ENCODE measurements at regions not wholly inside any gene's neighbourhood (a gene's known extent, or its start where the extent isn't known, plus 50 kb on each side); places are given as distances from the start of the nearest gene placed in this dataset.
"Not testable (repeated sequence)": the region's sequence is repeated elsewhere in the genome, so short reads cannot be mapped to it uniquely, and the experiment has no call there.

GRCh38 chr1:212155219-212155618 lies 119.7 kb downstream of the DTL start:
- no peak for DNase-seq (ENCODE audit: low read depth)

- DNase-seq (ENCODE audit: low read depth): no peak
Observed at GRCh38 chr1:212157252-212157651, 121.7 kb downstream of the DTL start.

- DNase-seq (ENCODE audit: low read depth): no peak
Observed at GRCh38 chr1:212158912-212159796, 123.6 kb downstream of the DTL start.

DNA sequence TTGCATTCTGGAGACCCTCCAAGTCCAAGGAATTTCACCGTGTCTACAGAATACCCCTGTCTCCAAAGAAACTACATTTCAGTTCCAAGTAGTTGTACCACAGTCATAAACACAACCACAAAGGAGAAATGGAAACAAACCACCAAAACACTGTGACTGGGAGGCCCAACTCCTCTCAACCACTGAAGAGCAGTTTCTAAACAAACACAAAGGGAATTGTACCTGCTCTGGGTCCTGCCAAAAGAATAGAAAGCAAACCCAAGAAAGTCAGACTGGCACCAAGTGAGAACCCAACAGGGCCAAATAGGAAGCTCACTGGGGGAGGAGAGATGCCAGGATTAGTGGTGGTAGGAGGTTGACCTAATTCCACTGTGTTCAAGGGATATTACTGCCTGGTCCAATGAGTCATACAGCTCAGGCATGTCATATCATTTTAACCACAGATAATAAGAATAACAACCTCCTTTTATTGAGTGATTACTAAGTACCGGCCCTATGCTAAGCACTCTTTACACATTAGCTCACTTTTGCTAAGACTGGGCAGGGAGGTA lies 123.9 kb upstream of the PPP2R5A start:
- DNase-seq (ENCODE audit: low read depth): peak; percentile 47

GRCh38 chr1:212162635-212163034 lies 122.6 kb upstream of the PPP2R5A start:
- DNase-seq (ENCODE audit: low read depth): peak; percentile 31

DNA sequence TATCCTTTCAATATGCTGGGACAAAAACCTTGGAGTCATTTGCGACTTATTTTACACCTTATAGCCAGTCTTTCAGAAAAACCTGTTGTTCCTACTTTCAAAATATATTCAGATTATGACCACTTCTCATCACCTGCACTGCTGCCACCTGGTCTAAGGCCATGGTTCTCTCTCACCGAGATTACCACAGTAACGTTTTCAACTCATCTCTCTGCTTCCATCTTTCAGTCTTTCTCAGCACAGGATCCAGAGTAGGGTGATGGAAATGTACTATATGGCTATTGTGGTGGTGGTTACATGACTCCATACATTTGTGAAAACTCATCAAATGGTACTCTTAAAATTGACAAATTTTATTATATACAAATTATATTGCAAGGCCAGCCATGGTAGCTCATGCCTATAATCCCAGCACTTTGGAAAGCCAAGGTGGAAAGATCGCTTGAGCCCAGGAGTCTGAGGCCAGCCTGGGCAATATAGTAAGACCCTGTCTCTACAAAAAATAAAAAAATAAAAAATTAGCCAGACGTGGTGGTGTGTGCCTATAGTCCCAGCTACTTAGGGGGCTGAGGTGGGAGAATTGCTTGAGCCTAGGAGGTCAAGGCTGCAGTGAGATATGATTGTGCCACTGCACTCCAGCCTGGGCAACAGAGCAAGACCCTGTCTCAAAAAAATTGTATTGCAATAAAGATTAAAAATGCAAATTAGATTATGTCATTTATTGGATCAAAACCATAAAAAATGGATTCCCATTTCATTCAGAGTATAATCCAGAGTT lies 120.9 kb upstream of the PPP2R5A start:
- no peak for DNase-seq (ENCODE audit: low read depth)

DNA sequence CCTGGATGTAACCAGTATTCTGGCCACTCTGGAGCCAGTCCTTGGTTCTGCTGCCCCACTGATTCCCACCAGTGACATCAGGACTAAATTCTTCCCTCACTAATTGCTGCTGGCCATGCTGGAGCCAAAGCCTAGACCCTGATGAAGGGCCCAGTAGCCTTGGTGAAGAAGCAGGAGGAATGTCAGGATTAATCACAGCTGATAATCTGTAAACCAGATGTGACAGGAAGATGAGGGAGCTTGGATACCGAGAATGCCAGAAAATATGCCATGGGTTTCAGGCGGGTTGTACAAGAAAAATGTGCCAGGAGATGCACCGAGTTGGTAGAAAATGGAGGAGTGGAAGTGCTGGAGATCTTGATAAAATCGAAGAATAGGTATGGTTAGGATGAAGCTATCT lies 119.0 kb upstream of the PPP2R5A start:
- no peak for DNase-seq (ENCODE audit: low read depth)

GRCh38 chr1:212166644-212167043 lies 118.6 kb upstream of the PPP2R5A start:
- no peak for DNase-seq (ENCODE audit: low read depth)

DNA sequence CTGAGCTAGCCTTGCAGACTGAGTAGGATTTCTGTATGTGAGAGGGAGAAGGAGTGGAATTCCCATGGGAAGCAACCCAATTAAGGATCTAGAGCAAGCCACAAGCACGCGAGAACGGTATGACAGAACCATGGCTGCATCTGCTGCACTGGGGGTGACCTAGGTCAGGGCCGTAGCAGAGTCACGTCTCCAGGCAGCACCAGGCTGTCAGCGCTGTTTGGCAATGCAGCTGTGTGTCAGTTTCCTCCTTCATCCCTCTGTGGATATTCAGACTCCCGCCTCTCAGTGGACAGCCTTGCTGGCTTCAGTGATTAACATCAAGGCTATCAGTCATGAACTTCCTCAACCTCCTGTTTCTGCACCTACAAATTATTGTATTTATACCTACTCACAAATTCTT lies 118.1 kb upstream of the PPP2R5A start:
- DNase-seq (ENCODE audit: low read depth): peak; percentile 77

DNA sequence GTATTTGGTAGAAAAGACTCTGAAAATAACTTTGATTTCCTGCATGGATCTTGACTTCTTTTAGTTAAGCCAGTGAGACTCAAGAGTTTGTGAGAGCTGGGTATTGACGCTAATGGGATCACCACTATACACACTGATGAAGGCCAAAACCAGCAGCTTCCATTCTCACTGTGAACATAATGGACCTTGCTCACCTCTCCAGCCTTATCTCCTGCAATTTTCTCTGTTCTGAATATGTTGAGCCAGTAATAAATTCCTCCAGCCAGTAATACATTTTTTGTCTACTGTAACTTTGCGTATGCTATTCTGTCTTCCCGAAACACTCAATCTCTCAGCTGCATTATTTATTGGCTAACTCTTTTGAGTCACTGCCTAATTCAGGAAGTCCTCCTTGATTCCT lies 111.6 kb upstream of the PPP2R5A start:
- DNase-seq (ENCODE audit: low read depth): no peak

- not testable (repeated sequence) for DNase-seq (ENCODE audit: low read depth)
Observed at GRCh38 chr1:212174295-212174694, 110.9 kb upstream of the PPP2R5A start.

- no peak for DNase-seq (ENCODE audit: low read depth)
Observed at GRCh38 chr1:212177542-212177941, 107.7 kb upstream of the PPP2R5A start.

- no peak for DNase-seq (ENCODE audit: low read depth)
Observed at GRCh38 chr1:212178851-212179250, 106.4 kb upstream of the PPP2R5A start.

DNA sequence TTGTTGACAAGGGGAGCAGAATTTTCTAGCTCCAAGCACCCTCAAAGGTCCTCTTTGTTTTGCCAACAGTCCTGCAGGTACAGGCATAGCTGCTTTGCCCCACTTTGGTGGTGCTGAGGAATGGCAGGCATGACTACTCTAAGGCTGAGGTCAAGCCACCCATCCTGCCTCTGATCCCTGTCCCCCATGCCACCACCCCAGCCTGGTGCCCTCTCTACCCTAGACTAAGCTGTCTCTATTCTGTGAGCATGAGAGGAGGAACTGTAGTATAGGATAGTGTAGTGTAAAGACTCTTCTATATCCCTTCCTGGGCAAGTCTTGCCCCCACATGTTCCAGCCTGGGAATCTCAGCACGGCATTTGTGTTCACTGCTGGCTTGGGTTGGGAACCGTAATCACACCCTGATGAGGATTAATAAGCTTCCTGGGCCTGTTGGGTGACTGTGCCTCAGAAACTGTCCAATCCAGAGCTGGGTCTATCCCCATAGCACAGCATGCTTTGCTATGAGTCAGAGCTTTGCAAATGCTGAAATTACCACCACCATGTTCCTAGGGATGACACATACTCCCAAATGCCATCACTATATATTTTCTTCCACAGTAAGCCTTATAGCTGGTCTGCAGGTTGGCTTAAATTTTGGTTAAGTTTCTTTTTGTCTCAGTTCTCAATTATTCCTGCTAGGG lies 105.7 kb upstream of the PPP2R5A start:
- DNase-seq (ENCODE audit: low read depth): peak; percentile 89

GRCh38 chr1:212181015-212181882 lies 104.0 kb upstream of the PPP2R5A start:
- no peak for DNase-seq (ENCODE audit: low read depth)

DNA sequence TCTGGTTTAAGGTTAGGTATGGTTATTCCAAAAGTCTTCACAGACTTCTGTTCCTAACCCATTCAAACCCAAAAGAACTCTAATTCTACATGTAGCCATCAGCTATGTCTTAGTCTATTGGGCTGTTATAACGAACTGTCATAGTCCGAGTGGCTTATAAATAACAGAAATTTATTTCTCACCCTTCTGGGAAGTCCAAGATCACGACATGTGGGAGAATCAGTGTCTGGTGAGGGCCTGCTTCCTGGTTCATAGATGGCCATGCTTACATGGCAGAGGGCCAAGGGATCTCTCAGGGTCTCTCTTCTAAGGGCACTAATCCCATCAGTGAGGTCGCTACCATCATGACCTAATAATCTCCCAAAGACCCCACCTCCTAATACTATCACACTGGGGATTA lies 103.0 kb upstream of the PPP2R5A start:
- no peak for DNase-seq (ENCODE audit: low read depth)

DNA sequence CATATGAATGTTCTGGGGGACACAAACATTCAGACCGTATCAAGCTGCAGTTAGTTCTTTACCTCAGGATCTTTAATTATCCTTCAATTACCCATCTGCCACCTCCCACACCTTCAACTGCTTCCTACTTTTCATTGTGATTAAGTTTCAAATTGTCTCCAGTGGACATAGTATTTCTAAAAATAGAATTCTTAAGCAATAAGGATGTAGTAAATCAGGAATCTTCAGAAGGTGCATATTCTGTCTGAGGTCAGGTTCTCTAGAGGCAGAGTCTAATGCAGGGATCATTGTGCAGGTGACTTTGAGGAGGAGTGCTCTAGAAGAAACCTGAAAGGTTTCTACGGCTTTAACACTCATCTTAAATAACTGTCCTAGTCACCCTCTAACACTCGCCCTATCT lies 102.6 kb upstream of the PPP2R5A start:
- no peak for DNase-seq (ENCODE audit: low read depth)

DNA sequence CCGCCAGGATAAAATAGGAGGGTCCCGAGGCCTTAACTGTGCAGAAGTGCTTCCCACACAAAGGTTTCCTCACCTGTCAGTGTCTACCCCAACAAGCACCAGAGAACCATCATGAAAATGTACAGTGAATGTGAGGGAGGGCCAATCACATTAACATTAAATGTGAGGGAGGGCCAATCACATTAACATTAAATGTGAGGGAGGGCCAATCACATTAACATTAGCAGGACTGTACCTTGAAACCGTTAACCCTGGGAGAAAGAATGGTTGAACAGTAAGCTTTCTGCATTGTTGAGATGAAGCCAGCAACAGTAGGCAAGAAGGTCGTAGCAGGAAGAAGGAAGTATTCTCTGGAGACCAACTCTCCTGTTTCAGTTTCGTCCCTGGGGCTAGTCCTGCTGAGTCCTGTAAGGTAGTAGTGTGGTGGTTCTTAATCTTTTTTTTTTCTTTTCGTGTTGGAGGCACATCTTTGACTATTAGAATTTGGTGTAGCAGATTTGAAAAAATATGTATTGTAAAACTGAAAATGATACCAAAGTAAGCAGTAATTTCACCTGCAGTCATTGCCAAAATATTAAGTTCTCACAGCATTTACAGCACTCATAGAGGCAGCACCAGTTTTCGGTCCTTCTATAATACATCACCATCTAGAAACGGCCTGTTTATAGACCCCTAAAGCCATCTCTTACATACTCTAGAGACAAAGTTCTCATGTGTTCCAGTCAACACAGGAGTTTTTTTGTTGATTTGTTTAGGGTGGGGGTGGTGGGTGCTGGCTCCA lies 98.6 kb upstream of the PPP2R5A start:
- no peak for DNase-seq (ENCODE audit: low read depth)

DNA sequence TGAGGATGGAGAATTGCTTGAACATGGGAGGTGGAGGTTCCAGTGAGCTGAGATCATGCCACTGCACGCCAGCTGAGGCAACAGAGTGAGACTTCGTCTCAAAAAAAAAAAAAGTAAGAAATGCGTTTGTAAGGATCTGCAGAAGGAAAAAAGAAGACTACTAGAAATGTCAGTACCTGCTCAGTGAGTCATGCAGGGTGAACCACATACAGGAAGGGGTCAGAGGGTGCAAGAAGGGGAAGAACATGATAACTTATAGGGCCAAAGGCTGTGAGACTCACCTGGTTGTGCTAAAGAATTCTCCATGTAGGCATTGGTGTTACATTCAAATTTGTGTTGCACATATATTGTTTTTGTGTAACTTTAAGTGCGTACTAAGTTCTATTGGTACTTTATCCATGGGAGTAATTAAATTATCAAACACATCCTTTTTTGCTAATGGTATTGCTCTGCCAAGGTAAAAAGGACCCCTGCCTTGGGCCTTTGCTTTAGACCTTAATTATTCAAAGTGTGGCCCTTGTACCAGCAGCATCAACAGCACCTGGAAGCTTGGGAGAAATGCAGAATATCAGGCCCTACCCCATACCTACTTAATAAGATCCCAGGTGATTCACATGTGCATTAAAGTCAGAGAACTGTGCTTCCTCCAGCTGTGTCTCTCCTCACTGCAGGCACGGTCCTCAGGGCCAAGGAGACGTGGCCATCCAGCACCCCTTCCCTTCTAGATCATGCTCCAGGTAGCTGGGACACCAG lies 96.4 kb upstream of the PPP2R5A start:
- DNase-seq (ENCODE audit: low read depth): no peak

- no peak for DNase-seq (ENCODE audit: low read depth)
Observed at GRCh38 chr1:212189352-212189738, 95.9 kb upstream of the PPP2R5A start.
